Body of pancreas (tissue), 4 donors: ENCODE measurements at regions not wholly inside any gene's neighbourhood (a gene's known extent, or its start where the extent isn't known, plus 50 kb on each side); places are given as distances from the start of the nearest gene placed in this dataset.

Experiments
- CTCF ChIP-seq, 7 experiments: fragments of 450-650 bp in 4 of 7; fragments of 200-600 bp in 3 of 7; sonication (generic) in 3 of 7; IDR thresholded peaks; one replicate each; pipeline ENCODE4 v1.5.1; 2016 to 2019; ENCODE audit warnings: antibody characterized with exemption in 7 of 7
- POLR2A ChIP-seq, 3 donors: fragments of 450-650 bp; IDR thresholded peaks; one replicate each; pipeline ENCODE4 v1.6.1; 2016; ENCODE audit warnings: antibody characterized with exemption in 3 of 3, mild to moderate bottlenecking in 2 of 3

DNA sequence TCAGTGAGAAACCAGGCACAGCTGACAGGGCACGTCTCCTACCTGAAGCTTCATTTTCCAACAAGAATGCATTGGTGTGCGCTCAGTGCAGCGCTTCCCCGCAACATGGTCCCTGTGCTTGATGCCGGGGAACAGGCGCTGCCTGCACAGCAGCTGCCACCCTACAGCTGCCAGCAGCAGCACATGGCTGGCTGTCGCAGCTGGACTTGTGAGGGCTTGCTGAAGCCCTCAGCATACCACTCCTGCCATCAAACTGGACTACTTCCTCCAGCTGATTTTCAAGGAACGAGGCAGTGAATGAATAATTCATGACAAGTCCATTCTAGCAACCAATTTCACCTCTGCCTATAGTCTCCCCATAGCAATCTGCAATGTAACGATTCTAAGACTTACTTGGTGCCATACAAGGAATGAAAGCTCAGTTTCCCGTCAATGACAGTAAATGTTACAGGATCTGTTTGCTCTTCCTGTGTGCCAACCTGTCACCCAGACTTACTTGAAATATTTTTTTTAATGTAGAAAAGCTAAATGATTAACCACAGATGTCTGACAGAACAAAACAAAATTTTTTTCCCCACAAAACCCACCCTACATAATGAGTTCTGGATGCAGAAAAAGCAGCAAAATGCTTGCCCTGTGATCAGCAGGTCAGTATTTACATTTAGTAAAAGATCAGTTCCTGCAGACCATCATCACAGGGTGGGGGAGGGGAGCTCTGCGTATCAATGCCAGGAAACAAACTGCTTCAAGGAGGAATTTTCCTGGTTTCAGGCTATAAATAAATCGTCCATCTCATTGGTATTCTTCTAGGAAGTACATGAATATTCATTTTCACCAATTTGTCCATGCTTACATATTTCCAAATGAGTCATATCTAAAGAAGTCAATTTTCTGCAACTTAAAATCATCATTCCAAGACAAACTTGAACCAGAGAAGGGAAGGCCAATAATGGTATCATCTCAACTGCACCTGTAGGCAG is 140.6 kb downstream of the ALOX5 start:
- TF ChIP-seq CTCF (IDR thresholded peaks at IDR 0.05) (no peak), POLR2A (IDR thresholded peaks at IDR 0.05) (no peak)
